CD4-positive, alpha-beta T cell treated with Interleukin-4 for 4 hours (primary cell): ENCODE measurements at regions not wholly inside any gene's neighbourhood (a gene's known extent, or its start where the extent isn't known, plus 50 kb on each side); places are given as distances from the start of the nearest gene placed in this dataset.

ENCODE experiments used
- DNase-seq: peaks from one replicate; pipeline ENCODE4 v3.0.0-alpha.2; 2020

DNA sequence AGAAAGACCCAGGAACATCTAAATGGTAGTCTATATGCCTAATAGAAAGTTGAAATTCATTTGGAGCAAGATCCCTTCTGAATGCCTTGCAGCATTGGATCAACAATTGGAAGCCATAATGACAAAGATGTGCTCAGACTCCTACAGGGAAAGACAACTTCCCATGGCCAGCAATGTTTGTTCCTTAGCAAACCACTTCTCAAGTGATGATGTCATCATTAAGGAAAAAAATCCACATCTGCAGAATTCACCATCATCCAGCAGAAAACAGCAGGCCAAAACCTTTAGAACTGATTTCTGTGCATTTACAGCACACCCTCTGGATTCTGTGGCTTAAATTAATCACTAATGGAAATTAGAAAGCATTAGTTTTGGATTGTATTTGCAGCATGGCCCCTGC is 82.4 kb upstream of the ZIC3 start:
- no peak for DNase-seq

DNA sequence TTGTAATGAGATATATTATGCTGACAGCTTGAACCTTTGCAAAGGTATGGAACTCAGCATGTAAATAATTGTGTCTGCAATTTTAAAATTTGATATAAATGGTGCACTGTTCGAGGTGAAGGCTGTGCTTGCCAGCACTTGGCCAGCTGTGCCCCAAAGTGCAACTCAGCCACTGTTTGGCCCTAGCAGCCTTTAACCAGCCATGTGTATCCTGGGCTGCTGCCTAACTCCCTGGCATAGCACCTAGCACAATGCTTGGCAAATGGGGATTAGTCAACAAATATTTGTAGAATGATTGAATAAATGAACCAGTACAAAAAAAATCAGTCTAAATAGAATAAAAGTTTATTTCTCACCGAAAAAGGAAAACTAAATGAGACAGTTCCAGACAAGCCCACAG is 83.8 kb upstream of the ZIC3 start:
- no peak for DNase-seq

DNA sequence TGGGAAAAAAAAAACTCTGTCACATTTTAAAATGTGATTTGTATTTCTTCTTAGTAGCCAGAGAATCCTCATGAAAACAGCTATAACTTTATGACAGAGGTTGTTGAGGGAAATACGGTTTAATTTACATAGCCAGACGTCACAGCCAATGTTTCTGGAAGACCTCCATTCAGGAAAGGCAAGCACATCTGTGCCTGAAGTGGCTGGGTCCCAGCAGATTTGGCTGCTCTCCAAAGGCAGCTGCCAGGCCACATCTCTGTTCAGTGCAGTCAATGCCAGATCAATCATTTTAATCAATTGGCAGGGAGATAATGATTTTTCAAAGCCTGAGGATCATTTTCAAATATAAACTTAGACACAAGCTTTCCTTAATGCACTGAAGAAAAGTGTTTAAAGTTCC is 86.5 kb upstream of the ZIC3 start:
- DNase-seq, result no peak

DNA sequence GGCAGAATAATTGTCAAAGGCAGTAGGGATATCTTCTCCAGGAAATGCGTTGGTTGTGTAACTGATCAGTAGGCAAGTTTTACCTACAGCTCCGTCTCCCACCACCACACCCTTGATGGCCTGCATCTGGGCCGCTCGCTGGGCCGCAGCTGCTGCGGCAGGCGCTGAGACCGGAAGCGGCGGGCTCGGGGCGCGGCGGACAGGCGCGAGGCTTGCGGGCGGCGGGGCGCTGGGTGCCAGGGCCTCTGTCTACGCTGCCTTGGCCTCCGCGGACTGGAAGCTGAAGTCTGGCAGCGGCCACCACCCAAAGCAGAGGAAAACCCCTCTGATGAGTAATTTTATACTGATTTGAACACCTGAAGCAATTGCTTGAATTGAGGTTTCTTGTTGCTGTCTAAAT is 124.2 kb upstream of the ZIC3 start:
- DNase-seq, result no peak

DNA sequence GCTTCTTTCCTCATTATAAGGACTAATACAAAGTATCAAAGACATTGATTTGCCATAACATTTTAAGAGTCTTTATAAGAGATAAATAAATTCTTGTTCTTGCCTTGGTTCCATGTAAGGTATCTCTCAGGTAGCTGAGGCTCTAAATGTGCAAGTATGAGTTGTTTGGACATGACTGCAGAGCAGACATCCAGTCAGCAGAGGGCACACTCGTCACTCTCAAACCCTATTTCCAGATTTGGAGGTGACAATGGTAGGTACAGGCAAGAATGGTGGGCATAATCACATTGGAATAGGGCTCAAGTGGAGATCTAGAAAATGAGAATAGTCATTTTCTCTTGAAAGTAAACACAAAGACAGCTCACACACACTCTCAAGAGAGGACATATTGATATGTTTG is 133.3 kb upstream of the ZIC3 start:
- no peak for DNase-seq

DNA sequence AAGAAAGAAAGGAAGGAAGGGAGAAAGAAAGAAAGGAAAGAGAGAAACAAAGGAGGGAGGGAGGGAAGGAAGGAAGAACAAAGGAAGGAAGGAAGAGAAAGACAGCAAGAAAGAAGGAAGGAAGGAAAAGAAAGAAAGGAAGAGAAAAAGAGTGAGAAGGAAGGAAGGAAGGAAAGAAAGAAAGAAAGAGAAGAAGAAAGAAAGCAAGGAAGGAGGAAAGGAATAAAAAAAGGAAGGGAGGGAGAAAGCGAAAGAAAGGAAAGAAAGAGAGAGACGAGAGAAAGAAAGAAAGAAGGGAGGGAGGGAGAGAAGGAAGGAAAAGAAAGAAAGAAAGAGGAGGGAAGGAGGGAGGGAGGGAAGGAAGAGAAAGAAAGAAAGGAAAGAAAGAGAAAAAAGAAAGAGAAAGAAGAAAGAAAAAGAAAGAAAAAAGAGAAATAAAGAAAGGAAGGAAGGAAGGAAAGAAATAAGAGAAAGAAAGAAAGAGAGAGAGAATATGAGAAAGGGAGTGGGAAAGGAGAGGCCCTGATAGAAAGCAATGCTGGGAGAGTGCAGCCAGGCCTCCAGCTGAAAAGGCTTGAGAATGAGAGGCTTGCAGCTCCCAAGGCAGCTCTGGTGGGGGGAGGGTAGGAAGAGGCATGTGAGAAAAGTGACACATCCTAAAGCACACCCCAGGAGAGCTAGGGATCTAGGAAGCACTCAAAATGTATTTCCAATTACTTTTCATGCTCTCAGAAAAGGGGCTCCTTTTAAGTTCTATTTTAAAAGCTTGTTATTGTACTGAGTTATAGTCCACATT is 134.0 kb upstream of the ZIC3 start:
- DNase-seq, result no peak

DNA sequence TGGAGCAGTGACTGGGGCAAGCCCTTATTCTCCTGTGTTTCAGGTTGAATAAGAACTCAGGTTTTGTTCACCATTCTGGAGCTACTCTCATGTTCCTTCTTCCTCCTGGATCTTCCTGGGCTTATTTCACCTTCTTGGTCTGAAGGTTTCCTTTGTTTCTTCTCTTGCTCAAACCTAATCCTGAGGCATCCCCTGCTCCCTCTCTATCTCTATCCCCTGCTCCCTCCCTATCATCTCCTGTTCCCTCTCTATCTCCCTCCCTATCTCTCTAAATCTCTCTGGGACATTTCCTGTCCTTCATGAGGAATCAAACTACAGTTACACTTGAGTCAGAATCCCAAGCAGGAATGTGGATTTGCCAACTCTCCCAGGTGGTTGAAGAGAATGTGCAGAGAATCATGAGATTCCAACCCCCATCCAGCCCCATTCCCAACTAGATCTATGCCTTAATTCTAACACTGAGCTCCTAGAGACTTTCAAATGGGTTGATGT is 134.9 kb upstream of the ZIC3 start:
- no peak for DNase-seq

DNA sequence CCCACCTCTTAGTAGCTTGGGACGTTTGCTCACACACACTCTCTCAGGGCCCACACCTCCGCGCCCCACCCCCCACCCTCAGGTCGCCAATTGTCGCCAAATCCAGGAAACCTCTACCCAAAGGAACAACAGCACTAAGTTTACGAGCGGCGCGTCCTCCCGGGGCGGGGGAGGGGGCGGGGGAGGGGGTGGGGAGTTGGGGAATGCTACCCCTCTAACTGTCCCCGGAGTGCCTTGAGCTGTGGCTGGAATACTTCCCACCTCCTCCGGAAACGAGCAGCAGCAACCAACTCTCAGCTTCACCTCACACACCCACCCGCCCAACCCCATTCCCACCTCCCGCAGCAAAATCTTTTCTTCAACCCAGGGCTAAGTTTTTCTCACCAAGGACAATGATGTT is 135.6 kb upstream of the ZIC3 start:
- no peak for DNase-seq

DNA sequence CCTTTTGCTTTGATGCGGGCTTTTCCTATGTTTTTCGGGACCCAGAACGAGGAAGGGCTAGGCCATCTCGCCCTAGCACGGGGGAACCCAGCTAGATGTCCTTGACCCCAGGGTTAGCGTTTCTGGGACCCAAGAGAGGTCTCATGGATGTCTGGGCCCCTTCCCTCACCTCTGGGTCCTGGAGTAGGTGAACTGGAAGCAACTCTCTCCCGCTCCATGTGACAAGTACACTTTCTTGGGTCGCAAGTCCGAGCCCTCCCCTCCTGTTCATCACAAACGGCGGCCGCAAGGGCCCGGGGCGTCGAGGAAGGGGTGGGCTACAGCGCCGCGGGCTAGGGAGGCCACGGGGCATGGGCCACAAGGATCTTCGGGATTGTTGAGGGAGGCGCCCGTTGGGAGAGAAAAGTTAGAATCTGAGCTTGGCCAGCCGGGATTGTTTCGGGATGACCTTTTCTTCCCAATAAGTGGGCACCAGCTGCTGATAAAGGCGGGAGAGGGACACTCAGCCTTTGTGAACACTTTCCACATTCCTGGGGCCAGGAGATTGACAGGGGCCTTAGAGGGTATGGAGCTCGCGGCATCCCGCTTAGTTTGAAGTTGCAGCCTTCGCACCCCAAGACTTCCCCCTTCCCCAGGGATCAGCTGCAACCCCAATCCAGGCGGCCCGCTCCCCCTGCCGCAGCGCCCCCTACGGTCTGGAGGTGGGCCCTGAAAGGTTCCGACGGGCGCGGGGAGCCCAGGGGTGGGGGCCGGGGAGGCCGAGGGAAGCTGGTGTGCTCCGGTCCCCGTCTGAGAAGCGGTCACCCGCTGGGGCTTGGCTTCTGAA is 136.9 kb upstream of the ZIC3 start:
- no peak for DNase-seq

DNA sequence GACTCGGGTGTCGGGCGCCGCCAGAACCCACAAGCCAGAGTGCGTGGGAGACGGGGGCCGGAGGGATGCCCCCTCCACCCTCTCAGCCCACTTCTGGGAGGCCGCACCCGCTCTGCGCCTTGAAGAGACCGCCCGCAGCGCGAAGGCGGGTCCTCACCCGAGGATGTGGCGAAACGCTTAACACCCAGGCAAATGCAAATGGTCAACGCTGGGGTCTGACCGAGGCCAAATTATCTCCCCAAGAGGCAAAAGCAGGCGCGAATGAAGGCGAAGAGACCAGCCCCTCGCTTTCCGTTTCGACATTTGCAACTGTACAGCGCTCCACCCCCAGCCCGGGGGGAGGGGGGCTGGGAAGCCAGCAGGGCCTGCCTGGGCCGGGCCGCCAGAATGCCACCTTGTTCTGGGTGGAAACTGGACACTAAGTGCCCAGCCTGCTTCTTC is 137.7 kb upstream of the ZIC3 start:
- DNase-seq, result no peak

DNA sequence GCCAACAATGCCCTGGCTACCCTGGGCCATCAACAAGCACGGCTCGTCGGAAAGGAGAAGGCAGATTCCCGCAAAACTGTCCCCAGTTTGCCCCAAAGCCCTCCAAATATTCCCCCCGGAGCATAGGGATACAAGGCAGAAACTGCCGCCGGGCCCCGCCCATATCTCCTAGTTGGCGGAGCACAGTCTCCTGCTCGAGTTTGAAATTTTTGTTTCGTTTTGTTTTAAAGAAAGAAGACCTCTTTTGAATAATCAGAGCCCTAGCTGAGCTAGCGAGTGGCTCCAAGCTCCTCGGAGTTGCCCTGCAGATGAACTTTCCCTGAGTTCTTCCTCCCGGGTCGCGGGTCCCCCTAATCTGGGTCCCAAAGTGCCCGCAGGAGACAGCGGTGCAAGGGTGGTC is 138.1 kb upstream of the ZIC3 start:
- no peak for DNase-seq

DNA sequence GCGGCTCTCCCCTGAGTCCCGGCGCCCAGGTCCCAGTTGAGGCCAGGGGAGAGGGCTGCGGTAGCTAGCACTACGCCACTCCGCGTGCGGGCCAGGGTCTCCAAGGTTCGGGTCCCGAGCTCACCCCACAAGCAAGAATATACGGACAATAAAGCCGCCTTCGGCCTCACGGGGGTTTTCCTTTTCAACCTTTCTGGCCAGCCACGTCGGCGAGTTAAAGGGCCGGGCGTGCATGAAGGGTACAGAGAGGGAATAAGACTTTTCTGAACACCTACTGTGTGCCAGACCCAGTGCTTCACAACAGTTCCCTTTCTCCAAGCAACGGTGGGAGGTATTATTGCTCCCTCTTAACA is 138.5 kb upstream of the ZIC3 start:
- no peak for DNase-seq

DNA sequence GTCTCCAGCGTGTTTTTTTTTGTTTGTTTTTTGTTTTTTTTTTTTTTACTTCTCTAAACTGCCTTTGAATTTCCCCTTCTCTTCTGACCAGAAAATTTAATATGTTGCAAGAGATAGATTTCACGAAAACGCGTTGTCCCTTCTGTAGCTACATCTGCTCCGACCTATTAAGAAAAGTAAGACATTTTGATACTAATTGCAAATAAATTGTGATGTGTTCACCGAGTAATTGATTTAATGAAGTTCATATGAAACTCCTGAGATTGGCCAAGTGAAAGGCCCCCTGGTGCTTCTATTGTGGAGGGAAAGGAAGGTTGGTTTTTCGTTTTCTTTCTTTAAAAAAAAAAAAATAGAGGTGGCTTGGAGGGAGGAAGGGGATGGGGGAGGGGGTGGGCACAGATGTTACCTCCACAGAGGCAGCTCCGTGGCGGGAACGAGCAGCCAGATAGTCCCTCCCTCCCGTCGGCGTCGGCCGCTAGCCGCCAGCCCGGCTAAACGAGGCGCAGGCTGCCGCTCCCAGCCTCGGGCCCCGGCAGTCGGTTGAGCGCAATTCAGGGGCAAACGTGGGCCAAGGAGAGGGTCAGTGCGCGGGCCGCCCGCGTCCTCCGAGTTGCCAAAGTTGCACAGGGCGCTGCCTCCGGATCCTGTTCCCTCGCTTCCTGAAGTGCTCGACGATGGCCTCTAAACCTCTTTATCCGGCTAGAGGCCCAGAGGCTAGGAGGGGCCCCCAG is 139.1 kb upstream of the ZIC3 start:
- no peak for DNase-seq

DNA sequence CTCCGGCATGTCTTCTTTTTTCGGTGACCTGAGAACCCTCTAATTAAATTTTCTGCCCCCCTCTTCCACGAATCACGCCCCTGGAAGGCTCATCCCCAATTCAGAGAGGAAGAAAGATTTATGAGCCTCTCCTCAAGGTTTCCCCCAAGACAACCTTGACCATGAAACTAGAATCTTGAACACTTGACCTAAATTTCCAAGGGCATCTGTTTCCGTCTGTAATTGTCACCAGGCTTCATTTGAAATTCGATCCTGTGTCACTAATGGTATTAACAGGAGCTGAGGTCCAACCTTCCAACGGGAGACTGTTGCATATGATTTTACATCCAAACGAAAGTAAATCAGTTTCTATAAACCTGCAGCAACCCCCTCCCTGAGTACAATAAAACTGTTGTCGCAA is 139.9 kb upstream of the ZIC3 start:
- DNase-seq, result no peak

DNA sequence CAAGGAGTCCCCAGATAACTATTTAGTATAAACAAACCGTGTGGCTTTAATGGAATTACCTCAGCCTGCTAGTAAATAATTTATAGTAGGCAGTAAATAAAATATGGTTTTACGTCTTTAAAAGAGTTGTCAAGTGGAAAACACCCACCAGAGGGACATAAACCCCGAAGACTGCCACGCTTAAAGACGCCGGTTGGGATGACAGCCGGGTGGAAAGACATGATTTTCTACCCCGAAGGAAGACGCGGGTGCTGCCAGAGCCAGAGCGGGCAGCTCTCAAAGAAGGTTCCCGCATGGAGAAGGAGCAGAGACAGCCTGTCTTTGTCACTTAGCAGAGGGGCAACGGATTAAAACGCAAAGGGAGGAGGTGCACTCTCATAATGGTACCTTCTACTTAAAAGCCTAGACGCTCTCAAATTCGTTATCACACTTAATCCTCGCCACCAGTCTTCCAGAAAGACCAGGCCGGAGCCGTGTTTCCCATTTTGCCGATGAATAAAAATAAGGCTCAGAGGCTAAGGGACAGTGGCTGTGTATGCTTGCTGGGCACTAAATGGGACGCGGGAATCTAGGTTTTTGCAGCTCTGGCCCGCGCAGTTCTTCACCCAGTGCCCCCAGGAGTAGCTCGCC is 140.5 kb upstream of the ZIC3 start:
- DNase-seq, result no peak

DNA sequence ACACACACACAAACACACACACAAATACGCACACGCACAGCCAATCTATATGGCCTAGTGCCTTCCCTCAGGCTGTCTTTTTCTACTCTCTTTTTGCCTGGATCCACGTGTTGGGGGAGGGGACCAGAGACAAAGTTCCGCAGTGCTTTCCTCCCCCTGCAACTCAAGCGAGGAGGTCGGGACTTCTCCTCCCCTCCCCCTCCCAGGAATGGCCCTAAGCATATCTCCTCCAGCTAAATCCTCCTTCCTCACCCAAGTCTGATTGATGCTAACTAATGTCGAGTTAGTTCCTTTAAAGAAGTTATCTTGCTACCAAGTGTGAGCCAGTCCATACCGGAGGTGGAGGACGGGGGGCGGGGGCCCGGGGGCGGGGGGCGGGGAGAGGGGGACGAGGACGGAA is 141.2 kb upstream of the ZIC3 start:
- DNase-seq, result no peak

DNA sequence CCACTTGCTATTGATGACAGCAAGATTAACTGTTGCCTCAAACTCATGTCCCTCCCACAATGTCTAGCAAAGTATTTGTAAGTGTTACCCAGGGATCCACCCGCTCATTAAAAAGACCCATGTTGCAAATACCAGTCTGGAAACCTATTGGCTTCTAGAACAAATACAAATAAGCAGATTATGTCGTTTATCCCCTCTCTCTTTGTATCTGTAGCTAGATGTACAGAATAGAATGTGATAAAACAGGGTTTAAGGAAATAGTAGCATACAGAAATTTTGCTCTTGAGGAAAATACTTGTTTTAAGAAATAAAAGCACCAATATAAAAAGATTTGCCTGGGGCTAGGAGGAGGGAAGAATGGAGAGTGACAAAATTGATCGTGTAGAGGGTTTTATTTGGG is 142.7 kb upstream of the ZIC3 start:
- DNase-seq, result no peak

DNA sequence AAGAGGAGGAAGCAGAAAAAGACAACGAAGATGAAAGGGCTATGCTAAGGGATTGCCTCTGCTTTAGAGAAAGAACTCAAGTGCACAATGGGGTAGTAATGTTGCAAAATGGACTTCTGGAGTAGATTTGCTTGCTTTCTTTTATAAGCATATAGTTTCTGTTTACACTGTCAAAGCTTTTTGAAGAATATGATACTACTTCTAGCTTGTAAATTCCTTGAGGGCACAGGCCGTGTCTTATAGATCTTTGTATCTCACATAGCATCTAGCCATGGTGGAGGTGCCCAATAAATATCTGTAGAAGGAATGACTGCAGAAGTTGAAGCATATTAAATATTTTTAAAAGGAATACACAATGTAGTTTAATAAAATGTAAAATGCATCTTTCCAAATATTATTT is 147.8 kb upstream of the ZIC3 start:
- DNase-seq, result no peak

DNA sequence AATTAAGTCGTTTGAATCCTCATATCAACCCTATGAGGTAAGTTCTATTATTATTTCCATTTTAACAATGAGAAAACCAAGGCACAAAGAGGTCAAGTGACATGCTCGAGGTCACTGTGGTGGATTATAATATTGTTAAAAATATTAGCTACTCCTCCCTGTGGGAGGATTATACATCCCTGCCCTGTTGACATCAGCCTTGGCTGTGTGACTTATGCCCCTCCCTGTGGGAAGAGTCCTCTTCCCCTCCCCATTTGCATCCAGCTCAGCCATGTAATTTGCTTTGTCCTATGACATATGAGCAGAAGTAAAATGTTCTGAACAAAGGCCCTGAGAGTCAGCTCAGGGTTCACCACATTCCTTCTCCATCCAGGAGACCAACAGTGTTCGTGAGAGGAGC is 152.7 kb upstream of the ZIC3 start:
- no peak for DNase-seq

DNA sequence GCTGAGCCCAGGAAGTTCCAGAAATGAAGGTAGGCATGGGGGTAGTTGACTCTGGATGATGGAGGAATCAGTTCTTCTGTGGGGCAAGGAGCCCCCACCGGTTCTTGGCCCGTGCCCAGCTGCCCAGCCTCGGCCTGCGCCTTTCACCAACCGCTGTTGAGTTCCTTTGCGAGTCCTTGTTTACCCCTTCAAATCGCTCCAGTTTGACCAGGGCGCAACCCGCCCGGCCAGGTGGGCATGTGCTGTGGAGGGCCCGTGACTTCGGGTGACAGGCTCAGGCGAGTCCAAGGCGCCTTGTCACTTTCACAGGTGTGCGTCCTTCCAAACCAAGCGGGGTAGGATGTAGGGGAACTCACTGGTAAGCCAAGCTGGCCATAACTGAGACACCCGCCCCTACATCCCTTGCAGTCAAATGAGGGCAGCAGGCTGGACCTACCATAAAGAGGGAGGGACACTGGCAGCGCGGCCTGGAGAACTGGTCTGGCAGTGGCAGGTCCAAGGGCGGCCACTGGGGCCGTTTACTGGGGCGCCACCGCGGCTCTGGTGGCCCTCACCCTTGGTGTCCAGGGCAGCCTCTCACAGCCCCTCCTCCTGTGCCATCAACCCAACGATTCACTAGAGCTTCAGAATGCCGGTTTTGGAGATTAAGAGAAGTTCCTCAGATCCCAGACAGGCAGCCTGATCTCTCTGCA is 160.3 kb upstream of the ZIC3 start:
- no peak for DNase-seq

DNA sequence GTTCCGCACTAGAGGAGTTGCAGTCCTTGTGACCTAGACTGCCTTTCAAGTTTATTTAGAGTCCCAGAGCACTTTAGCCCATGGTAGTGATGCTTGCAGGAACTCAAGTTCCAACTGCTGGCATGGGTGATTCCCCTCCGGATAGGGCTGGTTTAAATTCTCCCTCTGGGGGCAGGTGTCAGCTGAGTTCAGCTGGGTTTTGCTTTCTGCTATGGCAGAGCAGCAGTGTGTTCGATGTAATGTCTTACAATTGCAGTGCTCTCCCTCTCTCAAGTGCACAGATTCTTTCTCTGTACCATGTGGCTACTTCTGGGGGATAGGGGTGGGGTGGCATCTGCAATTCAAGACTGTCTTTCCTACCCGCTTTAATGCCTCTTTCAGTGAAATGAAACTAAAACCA is 164.8 kb upstream of the ZIC3 start:
- DNase-seq, result no peak

DNA sequence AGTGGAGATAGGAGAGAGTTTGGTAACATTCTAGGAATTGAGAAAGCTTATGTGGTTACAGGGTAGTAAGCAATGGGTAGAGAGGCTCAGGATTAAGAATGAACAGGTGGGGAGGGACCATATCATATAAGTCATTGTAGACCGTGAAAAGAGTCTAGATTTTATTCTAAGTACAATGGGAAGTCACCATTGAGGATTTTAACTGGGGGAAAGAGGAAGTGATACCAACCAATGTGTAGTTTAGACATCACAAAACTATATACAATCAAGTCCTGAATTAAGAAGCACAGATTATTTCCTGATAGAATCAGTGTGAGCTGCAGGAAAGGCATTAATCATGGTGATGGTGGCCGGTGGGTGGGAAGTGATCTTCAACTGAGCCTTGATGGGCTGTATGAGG is 178.3 kb upstream of the ZIC3 start:
- DNase-seq, result no peak
